IMR-90 (cell line): ENCODE measurements at regions not wholly inside any gene's neighbourhood (a gene's known extent, or its start where the extent isn't known, plus 50 kb on each side); places are given as distances from the start of the nearest gene placed in this dataset.

Experiments
- ATAC-seq: fragments of 200-7000 bp; cut with Tn5 transposase; 2 replicates; pipeline ENCODE4 v1.9.1; 2020; ENCODE audit warnings: low read depth, mild to moderate bottlenecking, moderate library complexity
- BruUV-seq: library from RNA; stranded (reverse); fragments of 400-500 nt; replicated peaks from 2 replicates; lab custom pipeline; 2021; lab: Mats Ljungman, UMichigan
- CTCF ChIA-PET: fragments of 300-600 bp; formaldehyde crosslinking; extraction: SDS; loops from one replicate; lab custom pipeline; 2021; ENCODE audit warnings: antibody characterized with exemption; lab: Yijun Ruan, JAX
- POLR2A ChIA-PET: fragments of 300-600 bp; sonication (Branson Sonifier 250); formaldehyde crosslinking; loops from one replicate; lab custom pipeline; 2022; ENCODE audit warnings: antibody characterized with exemption; ENCODE audit not compliant: unreplicated experiment; lab: Charles Lee
- DNase-seq: peaks from one replicate; pipeline ENCODE4 v3.0.0; 2013
- H2AFZ ChIP-seq: replicated peaks from 2 replicates; pipeline ENCODE3; 2013; ENCODE audit warnings: low read length, mild to moderate bottlenecking; ENCODE audit not compliant: poor library complexity
- H2AK5ac ChIP-seq: 2 replicates; pipeline ENCODE4 v1.6.1; 2013; ENCODE audit warnings: low read depth, low read length, inconsistent platforms
- H2AK9ac ChIP-seq: replicated peaks from 2 replicates; pipeline ENCODE3; 2013; ENCODE audit warnings: mild to moderate bottlenecking, low read depth, low read length, moderate library complexity; ENCODE audit not compliant: poor library complexity
- H2BK120ac ChIP-seq: 2 replicates; pipeline ENCODE4 v1.6.1; 2013; ENCODE audit warnings: low read depth, low read length, inconsistent platforms
- H2BK15ac ChIP-seq: 3 replicates; pipeline ENCODE4 v1.6.1; 2013; ENCODE audit warnings: low read depth, low read length, inconsistent platforms
- H2BK20ac ChIP-seq: 2 replicates; pipeline ENCODE4 v1.6.1; 2013; ENCODE audit warnings: low read depth, mild to moderate bottlenecking, inconsistent platforms, low read length, moderate library complexity
- H2BK5ac ChIP-seq: 2 replicates; pipeline ENCODE4 v1.6.1; 2013; ENCODE audit warnings: mild to moderate bottlenecking, low read depth, low read length, inconsistent platforms; ENCODE audit not compliant: poor library complexity, severe bottlenecking
- H3K14ac ChIP-seq: replicated peaks from 2 replicates; pipeline ENCODE4 v1.6.1; 2013; ENCODE audit warnings: low read depth, low read length, inconsistent platforms
- H3K18ac ChIP-seq: 2 replicates; pipeline ENCODE4 v1.6.1; 2013; ENCODE audit warnings: low read depth, low read length, control low read depth
- H3K23ac ChIP-seq: 2 replicates; pipeline ENCODE4 v1.6.1; 2013; ENCODE audit warnings: low read depth, low read length, inconsistent platforms
- H3K27ac ChIP-seq: 2 replicates; pipeline ENCODE4 v1.5.1; 2013; ENCODE audit warnings: mild to moderate bottlenecking, control low read depth, low read length; ENCODE audit not compliant: insufficient read depth
- H3K27me3 ChIP-seq: 2 replicates; pipeline ENCODE4 v1.6.1; 2013; ENCODE audit warnings: low read length; ENCODE audit not compliant: control insufficient read depth, insufficient read depth
- H3K36me3 ChIP-seq: 2 replicates; pipeline ENCODE4 v1.6.1; 2013; ENCODE audit warnings: low read length, mixed read lengths; ENCODE audit not compliant: control insufficient read depth, insufficient read depth
- H3K4ac ChIP-seq: 2 replicates; pipeline ENCODE4 v1.6.1; 2013; ENCODE audit warnings: low read depth, low read length, inconsistent platforms
- H3K4me1 ChIP-seq: 2 replicates; pipeline ENCODE4 v1.6.1; 2013; ENCODE audit warnings: low read length, mixed read lengths; ENCODE audit not compliant: control insufficient read depth, insufficient read depth
- H3K4me2 ChIP-seq: 2 replicates; pipeline ENCODE4 v1.6.1; 2013; ENCODE audit warnings: low read depth, mild to moderate bottlenecking, control low read depth, low read length, moderate library complexity
- H3K4me3 ChIP-seq: 2 replicates; pipeline ENCODE4 v1.5.1; 2013; ENCODE audit warnings: low read depth, mild to moderate bottlenecking, control low read depth, low read length, moderate library complexity; ENCODE audit not compliant: insufficient read depth
- H3K56ac ChIP-seq: 2 replicates; pipeline ENCODE4 v1.6.1; 2013; ENCODE audit warnings: low read length, inconsistent platforms; ENCODE audit not compliant: insufficient read depth; ENCODE audit errors: extremely low read depth
- H3K79me1 ChIP-seq, 2 experiments: 2 replicates each; pipeline ENCODE4 v1.6.1; 2013; ENCODE audit warnings: low read length in 2 of 2, inconsistent platforms in 1 of 2, low read depth in 1 of 2
- H3K9ac ChIP-seq: 2 replicates; pipeline ENCODE4 v1.6.1; 2013; ENCODE audit warnings: low read depth, low read length, control low read depth
- H3K9me1 ChIP-seq: 2 replicates; pipeline ENCODE4 v1.6.1; 2013; ENCODE audit warnings: low read length, inconsistent platforms; ENCODE audit not compliant: insufficient read depth
- H3K9me3 ChIP-seq: 2 replicates; pipeline ENCODE4 v1.6.1; 2013; ENCODE audit warnings: low read length; ENCODE audit not compliant: control insufficient read depth, insufficient read depth
- H4K20me1 ChIP-seq: 2 replicates; pipeline ENCODE4 v1.6.1; 2013; ENCODE audit warnings: low read length, inconsistent platforms; ENCODE audit not compliant: insufficient read depth
- H4K5ac ChIP-seq: 2 replicates; pipeline ENCODE4 v1.6.1; 2013; ENCODE audit warnings: mild to moderate bottlenecking, low read depth, low read length, control low read depth
- H4K8ac ChIP-seq, 2 experiments: 2 replicates each; pipeline ENCODE4 v1.6.1; 2013; ENCODE audit warnings: low read depth in 2 of 2, low read length in 2 of 2, control low read depth in 1 of 2, inconsistent platforms in 1 of 2
- H4K91ac ChIP-seq: 2 replicates; pipeline ENCODE4 v1.6.1; 2013; ENCODE audit warnings: low read depth, low read length, inconsistent platforms; ENCODE audit not compliant: insufficient read depth
- FOS ChIP-seq: fragments of 150-350 bp; IDR thresholded peaks from 2 replicates; pipeline ENCODE4 v1.6.1; 2016; ENCODE audit warnings: low read depth, low read length
- NFE2L2 ChIP-seq: fragments of 150-350 bp; IDR thresholded peaks from 2 replicates; pipeline ENCODE4 v1.6.1; 2016; ENCODE audit warnings: low read depth, mild to moderate bottlenecking, low read length
- WGBS, 2 experiments: methylation state at CpG; one replicate each; pipeline versions ENCODE4 v1.1.5 to v1.1.7; 2013; ENCODE audit warnings: missing lambda C conversion rate in 2 of 2; ENCODE audit not compliant: insufficient read length in 1 of 2; ENCODE audit errors: extremely low coverage in 2 of 2; 5-methylcytosine and 5-hydroxymethylcytosine counted together
- dilution Hi-C: fragments of 300-500 bp; cut with HindIII; formaldehyde crosslinking; loops from one replicate; pipeline ENCODE4 v1.14.3; 2018; ENCODE audit warnings: low sequenced_read_pairs; ENCODE audit not compliant: unreplicated experiment
- in situ Hi-C: fragments of 300-500 bp; cut with MboI; formaldehyde crosslinking; loops from 3 replicates; pipeline ENCODE4 v1.14.3; 2019; ENCODE audit warnings: low sequenced_read_pairs, inconsistent platforms, mixed read lengths
- intact Hi-C: fragments of 100-400 bp; cut with micrococcal nuclease; formaldehyde crosslinking; loops from 2 replicates; pipeline ENCODE4 v1.10.0; 2022

DNA sequence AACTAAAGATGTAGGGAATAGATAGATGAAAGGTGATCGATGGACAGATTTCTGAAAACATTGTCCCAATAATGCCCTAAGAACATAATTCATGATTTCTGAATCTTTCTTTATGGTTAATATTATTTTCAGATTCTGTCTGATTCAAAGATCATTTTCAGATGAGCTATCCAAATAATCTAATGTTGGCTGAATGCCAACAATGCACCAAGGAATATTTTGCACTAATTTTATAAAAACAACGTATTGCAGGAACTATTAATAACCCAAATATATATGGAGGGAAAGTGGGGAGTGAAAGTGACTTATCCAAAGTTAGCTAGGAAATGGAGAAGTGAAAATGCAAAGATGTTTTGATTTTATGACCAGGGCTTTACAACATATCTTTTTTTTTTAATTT, 1675.5 kb downstream of the STIM2 start:
- Histone ChIP-seq H3K79me1 (no peaks in the 10 kb centered on the region), H2BK5ac (no peak overlapping the region), H3K4ac (no peak overlapping the region), H3K36me3 (no peaks in the 10 kb centered on the region), H2AFZ (no peak overlapping the region), H4K8ac (no peak overlapping the region), H3K14ac (no peak overlapping the region), H2BK120ac (no peak overlapping the region), H3K9ac (no peak overlapping the region), H3K23ac (no peak overlapping the region), H3K4me1 (no peaks in the 10 kb centered on the region), H4K91ac (no peak overlapping the region), H2AK9ac (no peak overlapping the region), H3K9me3 (peaks cover 3% of the 10 kb centered on the region; the same call in 1 of the 2 replicates), H3K27me3 (no peaks in the 10 kb centered on the region), H3K56ac (no peak overlapping the region), H2AK5ac (no peak overlapping the region), H3K18ac (no peak overlapping the region), H3K4me3 (no peak overlapping the region), H3K4me2 (no peak overlapping the region), H2BK15ac (no peak overlapping the region), H3K9me1 (no peaks in the 10 kb centered on the region), H3K27ac (no peak overlapping the region), H2BK20ac (no peak overlapping the region), H4K20me1 (no peaks in the 10 kb centered on the region), H4K5ac (no peak overlapping the region)
- in situ Hi-C loops (no loop called here), dilution Hi-C loops (no loop called here), intact Hi-C loops (no loop called here)
- WGBS, 2 experiments, result no CpG with 5 or more reads among the region's 2 CpGs
- ChIA-PET POLR2A (no interaction called here), CTCF (no interaction called here)
- ATAC-seq, result no peak
- no TSS peak for BruUV-seq
- no peak for DNase-seq
- no peak for TF ChIP-seq FOS
- no peak for TF ChIP-seq NFE2L2
